OCI-LY7 (cell line): ENCODE measurements at regions not wholly inside any gene's neighbourhood (a gene's known extent, or its start where the extent isn't known, plus 50 kb on each side); places are given as distances from the start of the nearest gene placed in this dataset.

Experiments used
- CTCF ChIP-seq: fragments of 200-600 bp; sonication (generic); conservative IDR thresholded peaks from 2 replicates; pipeline ENCODE4 v1.5.1; 2014; ENCODE audit warnings: mild to moderate bottlenecking, antibody characterized with exemption, low read length, moderate library complexity, mixed read lengths
- EZH2phosphoT487 ChIP-seq: fragments of 200-600 bp; sonication (generic); IDR thresholded peaks from 2 replicates; pipeline ENCODE4 v1.6.1; 2018; ENCODE audit warnings: low read depth, borderline replicate concordance, mild to moderate bottlenecking, mixed run types, antibody characterized with exemption, low read length, moderate library complexity, mixed read lengths

GRCh38 chr16:25542306-25542705, 149.5 kb upstream of the HS3ST4 start:
- TF ChIP-seq CTCF = no peak
- no peak for TF ChIP-seq EZH2phosphoT487
